ENCODE measurements at regions not wholly inside any gene's neighbourhood (a gene's known extent, or its start where the extent isn't known, plus 50 kb on each side); places are given as distances from the start of the nearest gene placed in this dataset.

GRCh38 chr9:106532306-106533015 is 330.5 kb upstream of the ZNF462 start:
- H3K9me3 Mint-ChIP-seq: peaks cover 0 to 4% (median 0%) of the 10 kb centered on the region in 7 donors
- H3K27ac Mint-ChIP-seq: no peak overlapping the region
- no peaks in the 10 kb centered on the region for H3K36me3 Mint-ChIP-seq
- no peak for DNase-seq
- no peaks in the 10 kb centered on the region for H3K4me1 Mint-ChIP-seq
- H3K4me3 Mint-ChIP-seq: no peak overlapping the region
- no peak for ATAC-seq (ENCODE audit: low read depth in 2 of 2)
- H3K27me3 Mint-ChIP-seq: no peaks in the 10 kb centered on the region

GRCh38 chr9:106534800-106535199 is 328.2 kb upstream of the ZNF462 start:
- no peak for DNase-seq
- Mint-ChIP-seq H3K27ac (no peak overlapping the region), H3K27me3 (no peaks in the 10 kb centered on the region), H3K9me3 (peaks cover 0 to 6% (median 3%) of the 10 kb centered on the region in 7 donors), H3K4me3 (no peak overlapping the region), H3K4me1 (no peaks in the 10 kb centered on the region), H3K36me3 (no peaks in the 10 kb centered on the region)
- no peak for ATAC-seq (ENCODE audit: low read depth in 2 of 2)

GRCh38 chr9:106535439-106535838 is 327.5 kb upstream of the ZNF462 start:
- peaks cover 0 to 6% (median 3%) of the 10 kb centered on the region in 7 donors for H3K9me3 Mint-ChIP-seq
- H3K4me3 Mint-ChIP-seq: no peak overlapping the region
- DNase-seq: no peak
- no peak for ATAC-seq (ENCODE audit: low read depth in 2 of 2)
- no peaks in the 10 kb centered on the region for H3K4me1 Mint-ChIP-seq
- no peaks in the 10 kb centered on the region for H3K27me3 Mint-ChIP-seq
- H3K36me3 Mint-ChIP-seq: no peaks in the 10 kb centered on the region
- peak overlapping the region in 2 of 6 donors; percentile 10 to 28 for H3K27ac Mint-ChIP-seq

- Mint-ChIP-seq H3K4me3 (no peak overlapping the region), H3K9me3 (peaks cover 3 to 13% (median 10%) of the 10 kb centered on the region in 7 donors)
- no peak for ATAC-seq (ENCODE audit: low read depth in 2 of 2)
Measured at GRCh38 chr9:106557996-106558667, 304.8 kb upstream of the ZNF462 start.

GRCh38 chr9:106560540-106560939 is 302.4 kb upstream of the ZNF462 start:
- no peak for DNase-seq
- H3K9me3 Mint-ChIP-seq: peaks cover 0 to 6% (median 0%) of the 10 kb centered on the region in 7 donors
- H3K36me3 Mint-ChIP-seq: no peaks in the 10 kb centered on the region
- no peaks in the 10 kb centered on the region for H3K4me1 Mint-ChIP-seq
- no peak overlapping the region for H3K4me3 Mint-ChIP-seq
- no peaks in the 10 kb centered on the region for H3K27me3 Mint-ChIP-seq
- no peak for ATAC-seq (ENCODE audit: low read depth in 2 of 2)
- H3K27ac Mint-ChIP-seq: no peak overlapping the region

More at GRCh38 chr9:106557996-106558667, 304.8 kb upstream of the ZNF462 start:
- Mint-ChIP-seq H3K27me3 (no peaks in the 10 kb centered on the region), H3K4me1 (no peaks in the 10 kb centered on the region), H3K36me3 (no peaks in the 10 kb centered on the region), H3K27ac (no peak overlapping the region)
- no peak for DNase-seq

GRCh38 chr9:106575823-106576222 is 287.1 kb upstream of the ZNF462 start:
- peaks cover 0 to 7% of the 10 kb centered on the region in 2 donors for H3K36me3 Mint-ChIP-seq
- no peak for DNase-seq
- no peak for ATAC-seq (ENCODE audit: low read depth in 2 of 2)
- H3K27me3 Mint-ChIP-seq: no peaks in the 10 kb centered on the region
- H3K4me3 Mint-ChIP-seq: no peak overlapping the region
- H3K4me1 Mint-ChIP-seq: no peaks in the 10 kb centered on the region
- no peak overlapping the region for H3K27ac Mint-ChIP-seq
- H3K9me3 Mint-ChIP-seq: peaks cover 10 to 53% (median 20%) of the 10 kb centered on the region in 7 donors

GRCh38 chr9:106576232-106576760 is 286.7 kb upstream of the ZNF462 start:
- Mint-ChIP-seq H3K4me1 (no peaks in the 10 kb centered on the region), H3K9me3 (peaks cover 10 to 54% (median 20%) of the 10 kb centered on the region in 7 donors), H3K27me3 (no peaks in the 10 kb centered on the region)

DNA sequence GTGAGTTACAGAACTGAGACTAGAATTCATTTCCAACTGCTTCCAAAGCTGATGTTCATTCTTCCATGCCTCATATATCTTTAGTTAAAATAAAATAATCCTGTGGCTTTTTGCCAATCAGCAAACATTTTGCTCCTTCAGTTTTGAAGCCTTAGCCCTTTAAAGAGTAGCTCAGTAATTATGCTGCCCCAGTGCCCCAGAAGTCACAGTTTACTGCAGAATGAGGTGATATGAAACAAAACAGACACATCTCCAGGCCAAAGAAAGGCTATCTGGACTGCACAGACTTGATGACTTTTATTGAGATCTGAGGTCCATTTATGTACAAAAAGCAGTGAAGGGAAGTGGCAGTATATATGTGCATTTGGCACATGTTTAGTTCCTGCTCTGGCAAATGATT is 285.8 kb upstream of the ZNF462 start:
- peaks cover 8 to 45% (median 16%) of the 10 kb centered on the region in 7 donors for H3K9me3 Mint-ChIP-seq
- no peaks in the 10 kb centered on the region for H3K4me1 Mint-ChIP-seq
- no peak for DNase-seq
- H3K27me3 Mint-ChIP-seq: no peaks in the 10 kb centered on the region
- peaks cover 0 to 7% of the 10 kb centered on the region in 2 donors for H3K36me3 Mint-ChIP-seq
- no peak overlapping the region for H3K27ac Mint-ChIP-seq
- no peak for ATAC-seq (ENCODE audit: low read depth in 2 of 2)
- no peak overlapping the region for H3K4me3 Mint-ChIP-seq

More at GRCh38 chr9:106576232-106576760, 286.7 kb upstream of the ZNF462 start:
- no peak for DNase-seq
- Mint-ChIP-seq H3K27ac (no peak overlapping the region), H3K36me3 (peaks cover 0 to 7% of the 10 kb centered on the region in 2 donors), H3K4me3 (no peak overlapping the region)
- ATAC-seq (ENCODE audit: low read depth in 2 of 2): no peak

DNA sequence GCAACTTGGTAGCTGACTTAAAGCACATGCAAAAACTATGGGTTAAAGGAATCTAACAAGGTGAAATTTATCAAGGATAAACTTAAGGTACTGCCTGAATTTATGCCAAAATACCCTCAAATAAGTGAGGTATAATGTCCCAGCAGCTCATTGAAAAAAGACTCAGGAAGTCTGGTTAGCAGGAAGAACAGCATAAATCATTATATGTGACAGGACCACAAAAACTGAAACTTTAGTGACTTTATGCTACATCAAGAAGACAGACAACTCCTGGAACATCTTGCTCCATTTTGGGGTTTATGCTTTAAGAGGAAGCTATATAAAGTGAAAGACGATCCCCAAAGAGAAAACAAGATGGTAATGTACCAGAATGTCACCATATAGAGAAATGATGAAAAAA is 282.4 kb upstream of the ZNF462 start:
- peaks cover 0 to 7% of the 10 kb centered on the region in 2 donors for H3K36me3 Mint-ChIP-seq
- H3K4me1 Mint-ChIP-seq: no peaks in the 10 kb centered on the region
- H3K27me3 Mint-ChIP-seq: peaks cover 0 to 4% (median 0%) of the 10 kb centered on the region in 3 donors
- no peak overlapping the region for H3K27ac Mint-ChIP-seq
- no peak overlapping the region for H3K4me3 Mint-ChIP-seq
- DNase-seq: no peak
- ATAC-seq (ENCODE audit: low read depth in 2 of 2): no peak
- peaks cover 8 to 39% (median 13%) of the 10 kb centered on the region in 7 donors for H3K9me3 Mint-ChIP-seq

DNA sequence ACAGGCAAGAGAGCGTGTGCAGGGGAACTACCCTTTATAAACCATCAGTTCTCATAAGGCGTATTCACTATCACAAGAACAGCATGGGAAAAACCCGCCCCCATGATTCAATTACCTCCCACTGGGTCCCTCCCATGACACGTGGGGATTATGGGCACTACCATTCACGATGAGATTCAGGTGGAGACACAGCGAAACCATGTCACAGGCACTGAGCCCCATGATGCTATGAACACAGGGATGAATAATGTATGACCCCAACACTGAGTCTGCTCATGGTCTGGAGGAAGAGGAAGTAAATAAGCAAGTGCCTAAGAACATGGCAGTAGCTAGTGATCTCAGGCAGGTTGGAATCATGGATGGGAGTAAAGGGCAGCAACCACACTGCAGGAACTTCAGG is 281.0 kb upstream of the ZNF462 start:
- no peak overlapping the region for H3K27ac Mint-ChIP-seq
- no peaks in the 10 kb centered on the region for H3K4me1 Mint-ChIP-seq
- no peak overlapping the region for H3K4me3 Mint-ChIP-seq
- peaks cover 8 to 35% (median 13%) of the 10 kb centered on the region in 7 donors for H3K9me3 Mint-ChIP-seq
- DNase-seq: no peak
- H3K36me3 Mint-ChIP-seq: peaks cover 0 to 7% of the 10 kb centered on the region in 2 donors
- H3K27me3 Mint-ChIP-seq: peaks cover 0 to 4% (median 0%) of the 10 kb centered on the region in 3 donors
- ATAC-seq (ENCODE audit: low read depth in 2 of 2): no peak

- no peak overlapping the region for H3K4me3 Mint-ChIP-seq
- H3K4me1 Mint-ChIP-seq: no peaks in the 10 kb centered on the region
- ATAC-seq (ENCODE audit: low read depth in 2 of 2) (no peak), DNase-seq (no peak)
- H3K9me3 Mint-ChIP-seq: peaks cover 5 to 24% (median 9%) of the 10 kb centered on the region in 7 donors
- peaks cover 0 to 4% (median 0%) of the 10 kb centered on the region in 3 donors for H3K27me3 Mint-ChIP-seq
- H3K36me3 Mint-ChIP-seq: peaks cover 0 to 7% of the 10 kb centered on the region in 2 donors
- H3K27ac Mint-ChIP-seq: no peak overlapping the region
Measured at GRCh38 chr9:106583751-106584150, 279.2 kb upstream of the ZNF462 start.

GRCh38 chr9:106587042-106587441 is 275.9 kb upstream of the ZNF462 start:
- Mint-ChIP-seq H3K27ac (no peak overlapping the region), H3K4me1 (no peaks in the 10 kb centered on the region), H3K4me3 (no peak overlapping the region), H3K27me3 (peaks cover 0 to 4% (median 0%) of the 10 kb centered on the region in 3 donors), H3K36me3 (no peaks in the 10 kb centered on the region), H3K9me3 (peaks cover 0 to 3% (median 0%) of the 10 kb centered on the region in 7 donors)
- no peak for DNase-seq
- no peak for ATAC-seq (ENCODE audit: low read depth in 2 of 2)

DNA sequence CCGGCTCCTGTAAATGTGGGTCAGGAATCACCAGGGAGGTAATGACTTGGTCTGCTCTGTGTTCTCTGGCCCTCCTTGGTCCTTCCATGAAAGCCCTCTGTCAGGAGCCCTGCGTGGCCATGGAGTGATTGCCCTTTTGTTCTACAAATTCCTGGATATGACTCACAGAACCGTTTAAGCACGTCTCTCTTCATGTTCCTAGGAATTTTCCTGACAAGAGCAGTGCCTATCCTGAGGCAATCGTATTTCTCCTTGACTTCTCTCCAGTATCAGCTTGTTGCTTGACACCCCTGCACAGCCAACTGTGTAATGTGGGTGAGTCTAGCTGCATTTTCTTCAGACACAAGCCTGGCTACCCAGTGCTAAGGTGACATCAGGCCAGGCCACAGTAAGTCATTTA is 274.3 kb upstream of the ZNF462 start:
- Mint-ChIP-seq H3K9me3 (peaks cover 0 to 3% (median 0%) of the 10 kb centered on the region in 7 donors), H3K4me1 (no peaks in the 10 kb centered on the region), H3K27ac (no peak overlapping the region), H3K27me3 (peaks cover 0 to 4% (median 0%) of the 10 kb centered on the region in 3 donors), H3K36me3 (no peaks in the 10 kb centered on the region), H3K4me3 (no peak overlapping the region)
- ATAC-seq (ENCODE audit: low read depth in 2 of 2) (no peak), DNase-seq (no peak)

Data from naive B cell (primary cell).